ENCODE measurements at regions not wholly inside any gene's neighbourhood (a gene's known extent, or its start where the extent isn't known, plus 50 kb on each side); places are given as distances from the start of the nearest gene placed in this dataset.

- no peak for DNase-seq (ENCODE audit: low read depth, low spot score)
- no peak overlapping the region for H3K4me3 ChIP-seq (ENCODE audit: low read length)
These were observed 284.2 kb upstream of the TPM1 start for GRCh38 chr15:62758126-62758951.

- no peak overlapping the region for H3K4me3 ChIP-seq (ENCODE audit: low read length)
- no peak for DNase-seq (ENCODE audit: low read depth, low spot score)
These were observed 283.6 kb upstream of the TPM1 start for GRCh38 chr15:62758952-62759349.

DNA sequence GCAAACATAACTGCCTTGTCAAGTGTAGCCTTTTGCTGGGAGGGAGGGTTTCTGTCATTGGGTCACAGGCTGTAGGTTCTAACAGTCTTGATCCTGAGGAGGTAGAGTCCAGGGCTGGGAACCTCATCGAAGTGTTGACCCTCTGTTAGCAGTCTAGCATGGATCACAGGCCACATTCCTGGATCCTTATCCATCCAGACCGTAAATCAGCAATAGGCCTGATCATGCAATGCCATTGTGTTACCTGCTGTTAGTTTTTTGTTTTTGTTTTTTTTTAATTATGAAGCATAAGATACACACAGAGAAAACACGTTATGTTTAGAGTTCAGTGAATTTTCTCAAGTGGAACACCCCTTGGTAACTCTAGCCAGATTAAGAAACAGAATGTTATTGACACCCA lies 282.0 kb upstream of the TPM1 start:
- DNase-seq (ENCODE audit: low read depth, low spot score): no peak
- no peak overlapping the region for H3K4me3 ChIP-seq (ENCODE audit: low read length)

DNA sequence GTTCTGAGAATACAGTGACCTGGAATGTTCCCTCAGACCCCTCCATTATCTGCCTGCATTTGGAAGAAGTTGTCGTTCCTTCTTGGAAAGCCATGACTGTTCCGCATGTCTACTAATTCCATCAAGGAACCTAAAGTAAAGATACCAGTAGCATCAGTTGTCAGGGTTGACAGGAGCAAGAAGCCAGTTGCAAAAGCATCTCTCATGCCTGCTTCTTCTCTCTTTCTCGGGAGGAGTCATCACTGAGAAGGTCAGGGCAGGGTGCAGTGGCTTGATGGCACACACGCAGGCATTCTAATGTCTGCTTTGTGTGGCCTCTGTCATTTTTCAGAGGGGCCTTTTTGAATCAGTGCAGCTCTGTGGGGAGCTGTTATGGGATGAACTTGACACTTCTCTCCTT lies 276.6 kb upstream of the TPM1 start:
- DNase-seq (ENCODE audit: low read depth, low spot score): no peak
- H3K4me3 ChIP-seq (ENCODE audit: low read length): no peak overlapping the region

GRCh38 chr15:62766599-62766998 lies 275.9 kb upstream of the TPM1 start:
- no peak overlapping the region for H3K4me3 ChIP-seq (ENCODE audit: low read length)
- DNase-seq (ENCODE audit: low read depth, low spot score): no peak

- no peak for DNase-seq (ENCODE audit: low read depth, low spot score)
- no peak overlapping the region for H3K4me3 ChIP-seq (ENCODE audit: low read length)
These were observed 272.9 kb upstream of the TPM1 start for GRCh38 chr15:62769604-62770003.

- DNase-seq (ENCODE audit: low read depth, low spot score): no peak
- H3K4me3 ChIP-seq (ENCODE audit: low read length): no peak overlapping the region
These were observed 272.4 kb upstream of the TPM1 start for GRCh38 chr15:62770111-62770660.

DNA sequence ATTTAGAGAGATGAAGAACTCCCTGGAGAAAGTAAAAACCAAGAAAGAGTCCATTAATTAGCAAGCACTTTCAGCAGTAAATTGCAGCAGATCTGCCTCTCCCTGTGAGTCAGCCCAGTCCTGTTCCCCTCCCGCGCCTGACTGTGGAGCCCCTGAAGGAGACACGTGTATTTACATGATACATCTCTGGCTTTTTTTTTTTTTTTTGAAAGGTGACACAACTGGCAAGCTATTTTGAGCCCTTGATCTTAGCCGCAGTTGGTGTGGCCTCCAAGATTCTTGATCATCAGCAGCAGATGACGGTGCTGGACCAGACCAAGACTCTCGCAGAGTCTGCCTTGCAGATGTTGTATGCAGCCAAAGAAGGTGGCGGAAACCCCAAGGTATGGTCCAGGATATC lies 271.8 kb upstream of the TPM1 start:
- DNase-seq (ENCODE audit: low read depth, low spot score): no peak
- H3K4me3 ChIP-seq (ENCODE audit: low read length): no peak overlapping the region

DNA sequence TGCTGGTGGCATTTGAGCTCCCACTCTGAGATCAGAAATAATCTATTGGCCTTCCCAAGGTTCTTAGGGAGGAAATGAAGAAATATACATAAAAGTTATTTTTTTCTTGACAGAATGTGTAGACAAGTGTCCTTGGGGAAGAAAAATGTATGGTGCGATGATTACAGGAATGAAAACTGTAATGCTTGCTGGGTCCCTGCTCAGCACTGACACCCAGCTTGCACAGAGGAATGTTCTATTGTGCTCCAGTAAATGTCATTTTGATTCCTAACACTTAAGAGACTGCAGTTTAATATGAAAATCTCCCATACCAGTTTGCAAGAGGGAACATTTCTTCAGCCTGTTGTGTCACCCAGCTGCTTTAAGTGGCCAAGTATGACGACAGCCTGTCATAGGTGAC lies 271.3 kb upstream of the TPM1 start:
- DNase-seq (ENCODE audit: low read depth, low spot score): no peak
- no peak overlapping the region for H3K4me3 ChIP-seq (ENCODE audit: low read length)

- DNase-seq (ENCODE audit: low read depth, low spot score): no peak
These were observed 269.0 kb upstream of the TPM1 start for GRCh38 chr15:62773369-62774165.

GRCh38 chr15:62775932-62776331 lies 266.6 kb upstream of the TPM1 start:
- H3K4me3 ChIP-seq (ENCODE audit: low read length): no peak overlapping the region
- DNase-seq (ENCODE audit: low read depth, low spot score): no peak

More at GRCh38 chr15:62773369-62774165, 269.0 kb upstream of the TPM1 start:
- H3K4me3 ChIP-seq (ENCODE audit: low read length): no peak overlapping the region

- DNase-seq (ENCODE audit: low read depth, low spot score): no peak
These were observed 264.9 kb upstream of the TPM1 start for GRCh38 chr15:62777671-62778070.

DNA sequence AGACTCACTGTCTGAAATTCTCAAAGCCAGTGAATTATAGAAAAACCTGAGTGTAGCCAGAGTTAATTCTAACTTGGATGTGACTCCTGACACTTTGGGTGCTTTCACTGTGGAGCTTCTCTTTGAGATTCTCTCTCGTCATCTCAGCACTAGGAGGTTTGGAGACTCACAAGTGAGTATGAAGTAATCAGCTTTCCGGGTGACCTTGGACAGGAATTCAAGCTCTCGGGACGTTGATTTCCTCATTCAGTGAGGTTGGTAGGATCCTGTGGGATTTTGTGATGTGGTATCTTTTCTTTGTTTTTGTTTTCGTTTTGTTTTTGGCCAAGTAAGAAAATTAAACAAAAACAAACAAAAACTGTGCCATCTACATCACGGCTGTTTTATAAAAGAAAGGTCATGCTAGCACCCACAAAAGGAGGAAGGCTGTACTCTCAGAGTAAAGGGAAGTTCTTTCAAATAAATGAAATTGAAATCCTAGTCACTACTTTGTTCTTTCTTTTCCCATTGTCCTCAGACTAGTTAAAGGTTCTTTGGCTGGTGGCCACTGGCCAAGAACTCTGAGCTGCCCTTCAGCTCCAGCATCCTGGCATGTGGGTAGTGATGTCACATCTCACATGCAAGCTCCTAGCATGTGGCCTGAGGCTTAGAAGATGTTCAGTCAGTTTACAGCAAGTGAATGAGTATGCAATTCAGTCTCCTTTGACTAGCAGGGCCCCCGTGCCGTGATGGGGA lies 263.3 kb upstream of the TPM1 start:
- DNase-seq (ENCODE audit: low read depth, low spot score): no peak
- H3K4me3 ChIP-seq (ENCODE audit: low read length): no peak overlapping the region

More at GRCh38 chr15:62777671-62778070, 264.9 kb upstream of the TPM1 start:
- H3K4me3 ChIP-seq (ENCODE audit: low read length): no peak overlapping the region

GRCh38 chr15:62779899-62780298 lies 262.6 kb upstream of the TPM1 start:
- DNase-seq (ENCODE audit: low read depth, low spot score): no peak
- H3K4me3 ChIP-seq (ENCODE audit: low read length): no peak overlapping the region

DNA sequence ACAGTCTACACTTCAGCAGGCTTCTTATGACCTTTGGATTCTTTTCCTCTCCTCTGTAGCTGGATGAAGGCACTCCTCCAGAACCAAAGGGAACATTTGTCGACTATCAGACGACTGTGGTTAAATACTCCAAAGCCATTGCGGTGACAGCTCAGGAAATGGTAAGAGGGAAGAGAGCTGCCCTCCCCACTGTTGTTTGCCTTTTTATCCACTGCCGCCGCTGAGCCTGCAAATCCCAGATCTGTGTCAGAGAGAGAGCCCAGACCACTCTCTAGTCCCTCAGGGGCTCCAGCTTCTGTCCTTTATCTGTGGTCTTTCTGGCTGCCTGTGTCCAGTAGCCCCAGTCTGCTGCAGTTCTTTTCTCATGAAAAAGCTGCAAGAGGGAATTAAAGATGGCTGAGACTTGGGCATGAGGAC lies 261.5 kb upstream of the TPM1 start:
- DNase-seq (ENCODE audit: low read depth, low spot score): no peak
- no peak overlapping the region for H3K4me3 ChIP-seq (ENCODE audit: low read length)

- no peak overlapping the region for H3K4me3 ChIP-seq (ENCODE audit: low read length)
- peak; percentile 18 for DNase-seq (ENCODE audit: low read depth, low spot score)
These were observed 260.3 kb upstream of the TPM1 start for GRCh38 chr15:62782071-62782841.

DNA sequence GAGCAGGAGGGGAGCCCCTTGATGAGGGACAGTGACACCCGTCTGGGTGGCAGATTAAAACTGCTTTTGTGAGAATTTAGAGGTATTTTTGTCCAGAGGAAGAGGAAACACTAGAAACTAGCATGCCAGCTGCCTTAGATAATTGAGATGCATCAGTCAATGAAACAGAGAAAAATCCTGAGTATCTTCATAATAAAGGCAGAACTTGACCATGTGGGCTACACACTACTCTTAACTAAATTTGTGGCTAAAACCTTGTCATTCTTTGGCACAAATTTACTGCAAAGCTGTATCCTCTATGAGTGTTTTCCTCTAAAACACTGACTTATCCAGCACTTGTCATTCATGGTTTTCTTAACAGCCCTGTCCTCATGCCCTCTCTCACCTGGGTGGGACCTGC lies 259.7 kb upstream of the TPM1 start:
- no peak for DNase-seq (ENCODE audit: low read depth, low spot score)
- no peak overlapping the region for H3K4me3 ChIP-seq (ENCODE audit: low read length)

GRCh38 chr15:62783303-62783957 lies 259.1 kb upstream of the TPM1 start:
- DNase-seq (ENCODE audit: low read depth, low spot score): no peak

More at GRCh38 chr15:62783303-62783957, 259.1 kb upstream of the TPM1 start:
- H3K4me3 ChIP-seq (ENCODE audit: low read length): no peak overlapping the region
